GM12873 (cell line): ENCODE measurements at regions not wholly inside any gene's neighbourhood (a gene's known extent, or its start where the extent isn't known, plus 50 kb on each side); places are given as distances from the start of the nearest gene placed in this dataset.

Experiments used
- CTCF ChIP-seq: IDR thresholded peaks from 2 replicates; pipeline ENCODE4 v1.5.1; 2012; ENCODE audit warnings: low read depth, mild to moderate bottlenecking, moderate library complexity, low read length, control low read depth; ENCODE audit not compliant: insufficient read depth; ENCODE audit errors: missing control alignments

- no peak for TF ChIP-seq CTCF
These were observed 277.0 kb upstream of the C1orf87 start for GRCh38 chr1:60350531-60350930.

GRCh38 chr1:60348884-60349283 lies 275.3 kb upstream of the C1orf87 start:
- no peak for TF ChIP-seq CTCF

GRCh38 chr1:60345621-60346020 lies 272.1 kb upstream of the C1orf87 start:
- no peak for TF ChIP-seq CTCF

GRCh38 chr1:60345049-60345448 lies 271.5 kb upstream of the C1orf87 start:
- TF ChIP-seq CTCF: no peak

- no peak for TF ChIP-seq CTCF
These were observed 270.2 kb upstream of the C1orf87 start for GRCh38 chr1:60343736-60344135.

- TF ChIP-seq CTCF: no peak
These were observed 269.0 kb upstream of the C1orf87 start for GRCh38 chr1:60342569-60342968.

GRCh38 chr1:60341274-60341673 lies 267.7 kb upstream of the C1orf87 start:
- no peak for TF ChIP-seq CTCF
